K562 (cell line): ENCODE measurements at regions not wholly inside any gene's neighbourhood (a gene's known extent, or its start where the extent isn't known, plus 50 kb on each side); places are given as distances from the start of the nearest gene placed in this dataset.
A peak's percentile ranks its signal among the peaks of the same experiment; 100 is the strongest.

Experiments used
- CBFA2T3 ChIP-seq: fragments of 450-650 bp; IDR thresholded peaks from 2 replicates; pipeline ENCODE4 v1.6.1; 2017
- FOXK1 ChIP-seq: sonication (generic); formaldehyde crosslinking; IDR thresholded peaks from 2 replicates; pipeline ENCODE4 v1.8.0; 2022; ENCODE audit warnings: missing genetic modification reagents, mild to moderate bottlenecking, borderline replicate concordance
- FOXK2 ChIP-seq, 2 experiments: fragments of 450-650 bp; IDR thresholded peaks in 1 of 2; conservative IDR thresholded peaks in 1 of 2; 2 replicates each; pipeline ENCODE4 v1.6.1; 2016; ENCODE audit warnings: low read depth in 2 of 2, mild to moderate bottlenecking in 1 of 2
- HMG20A ChIP-seq: fragments of 450-650 bp; formaldehyde crosslinking; conservative IDR thresholded peaks from 2 replicates; pipeline ENCODE4 v1.4.0; 2020; ENCODE audit warnings: mild to moderate bottlenecking, mixed read lengths
- KDM1A ChIP-seq, 2 experiments: fragments of 450-650 bp; IDR thresholded peaks; 2 replicates each; pipeline ENCODE4 v1.6.1; 2016; ENCODE audit warnings: mild to moderate bottlenecking in 2 of 2
- MCM5 ChIP-seq: fragments of 450-650 bp; IDR thresholded peaks from 2 replicates; pipeline ENCODE4 v1.6.1; 2016; ENCODE audit warnings: low read depth
- MED1 ChIP-seq: sonication (generic); formaldehyde crosslinking; IDR thresholded peaks from 2 replicates; pipeline ENCODE4 v1.8.1; 2023; ENCODE audit warnings: missing genetic modification reagents, borderline replicate concordance
- MTA2 ChIP-seq: fragments of 450-650 bp; IDR thresholded peaks from 2 replicates; pipeline ENCODE4 v1.6.1; 2016; ENCODE audit warnings: low read depth
- MXI1 ChIP-seq: IDR thresholded peaks from 2 replicates; pipeline ENCODE4 v1.6.1; 2011; ENCODE audit warnings: low read depth, mild to moderate bottlenecking, improper control_type of control experiment, low read length
- POLR2G ChIP-seq: fragments of 200-400 bp; formaldehyde crosslinking; IDR thresholded peaks from 2 replicates; pipeline ENCODE4 v1.6.1; 2017; ENCODE audit warnings: low read depth, mild to moderate bottlenecking, antibody characterized with exemption, low read length, moderate library complexity
- POU5F1 ChIP-seq: fragments of 150-350 bp; IDR thresholded peaks from 2 replicates; pipeline ENCODE4 v1.6.1; 2014; ENCODE audit warnings: borderline replicate concordance, low read length, low read depth, mild to moderate bottlenecking; ENCODE audit not compliant: partially characterized antibody
- RCOR1 ChIP-seq, 2 experiments: IDR thresholded peaks; 2 replicates each; pipeline ENCODE4 v1.6.1; 2012; ENCODE audit warnings: low read depth in 2 of 2, low read length in 2 of 2, borderline replicate concordance in 1 of 2, improper control_type of control experiment in 1 of 2
- THAP12 ChIP-seq: fragments of 250-450 bp; sonication (Bioruptor Pico); IDR thresholded peaks from 2 replicates; pipeline ENCODE4 v1.9.0; 2021; ENCODE audit warnings: mild to moderate bottlenecking, inconsistent platforms
- YBX1 ChIP-seq: fragments of 450-650 bp; IDR thresholded peaks from 2 replicates; pipeline ENCODE4 v1.7.1; 2016; ENCODE audit warnings: mild to moderate bottlenecking
- ZBTB1 ChIP-seq: sonication (generic); formaldehyde crosslinking; IDR thresholded peaks from 2 replicates; pipeline ENCODE4 v1.8.1; 2023; ENCODE audit warnings: missing genetic modification reagents, low read depth, mild to moderate bottlenecking, borderline replicate concordance
- ZNF277 ChIP-seq: fragments of 250-450 bp; sonication (Bioruptor Pico); IDR thresholded peaks from 2 replicates; pipeline ENCODE4 v1.8.0; 2022; ENCODE audit warnings: inconsistent platforms, mild to moderate bottlenecking, moderate library complexity, borderline replicate concordance
- ZNF280B ChIP-seq: fragments of 250-450 bp; sonication (Bioruptor Pico); IDR thresholded peaks from 2 replicates; pipeline ENCODE4 v1.5.1; 2021; ENCODE audit warnings: mild to moderate bottlenecking
- ZNF436 ChIP-seq: fragments of 250-450, 450-650 bp; sonication (Bioruptor Pico); formaldehyde crosslinking; IDR thresholded peaks from 2 replicates; pipeline ENCODE4 v1.7.0; 2020; ENCODE audit warnings: mild to moderate bottlenecking
- ZNF449 ChIP-seq: fragments of 250-450 bp; sonication (Bioruptor Pico); IDR thresholded peaks from 2 replicates; pipeline ENCODE4 v1.8.0; 2022; ENCODE audit warnings: moderate library complexity, mild to moderate bottlenecking, inconsistent platforms
- ZNF589 ChIP-seq: fragments of 200-800 bp; sonication (Bioruptor generic); IDR thresholded peaks from 2 replicates; pipeline ENCODE4 v1.6.1; 2016; ENCODE audit warnings: low read depth, missing genetic modification characterization, missing compliant biosample characterization
- ZNF699 ChIP-seq: fragments of 250-450 bp; sonication (Bioruptor Pico); IDR thresholded peaks from 2 replicates; pipeline ENCODE4 v1.8.0; 2021; ENCODE audit warnings: mild to moderate bottlenecking, moderate library complexity; ENCODE audit not compliant: insufficient replicate concordance

GRCh38 chr6:147664092-147664491, 155.6 kb downstream of the SAMD5 start (continued):
- TF ChIP-seq POU5F1 (no peak), ZNF589 (CRISPR knock-in tag) (no peak), POLR2G (no peak), ZBTB1 (CRISPR knock-in tag) (no peak), HMG20A (CRISPR knock-in tag) (no peak), ZNF449 (CRISPR knock-in tag) (no peak), CBFA2T3 (0 out of 2 replicates have a peak, but pooled peaks have one; percentile 12), KDM1A (IDR thresholded peaks at IDR 0.05) (peak; percentile 73 to 76; a peak in 3 of 4 replicates), MED1 (CRISPR knock-in tag) (no peak), ZNF280B (CRISPR knock-in tag) (no peak), ZNF699 (CRISPR knock-in tag) (no peak), MXI1 (no peak), MTA2 (no peak), RCOR1 (IDR thresholded peaks at IDR 0.05; ENCODE audit: borderline replicate concordance in 1 of 2, low read depth in 2 of 2, low read length in 2 of 2) (peak; percentile 15 to 45; a peak in 2 of 4 replicates), FOXK2 (conservative IDR thresholded peaks at IDR 0.05 in 1 of 2, IDR thresholded peaks at IDR 0.05 in 1 of 2; ENCODE audit: low read depth in 2 of 2) (no peak), THAP12 (CRISPR knock-in tag) (no peak), ZNF277 (CRISPR knock-in tag) (no peak), MCM5 (no peak), FOXK1 (no peak), ZNF436 (CRISPR knock-in tag) (no peak), YBX1 (no peak)
